HepG2 (cell line): ENCODE measurements at regions not wholly inside any gene's neighbourhood (a gene's known extent, or its start where the extent isn't known, plus 50 kb on each side); places are given as distances from the start of the nearest gene placed in this dataset.

ENCODE experiments used
- ATAC-seq: fragments of 200-7000 bp; cut with Tn5 transposase; 3 replicates; pipeline ENCODE4 v1.9.1; 2020; ENCODE audit warnings: mild to moderate bottlenecking, moderate library complexity
- BruUV-seq: library from RNA; stranded (reverse); fragments of 400-500 nt; replicated peaks from 2 replicates; lab custom pipeline; 2021; lab: Mats Ljungman, UMichigan
- CTCF ChIA-PET: fragments of 300-600 bp; formaldehyde crosslinking; extraction: SDS; loops from one replicate; lab custom pipeline; 2021; ENCODE audit warnings: low total read pairs, inconsistent platforms, low intra/inter-chr PET ratio; lab: Yijun Ruan, JAX
- POLR2A ChIA-PET: fragments of 350-600 bp; sonication (Branson Sonifier 250); formaldehyde crosslinking; loops from one replicate; lab custom pipeline; 2020; ENCODE audit warnings: antibody characterized with exemption, inconsistent platforms; lab: Yijun Ruan, JAX
- DNase-seq: peaks from one replicate; pipeline ENCODE4 v3.0.0-alpha.2; 2015; ENCODE audit warnings: low spot score
- FAIRE-seq: peaks from 3 replicates; lab custom pipeline; 2011; peaks lifted over from hg19 to GRCh38; lab: Jason Lieb, UNC
- H2AFZ ChIP-seq: one replicate; pipeline ENCODE4 v1.6.1; 2011; ENCODE audit warnings: low read length, inconsistent platforms
- H3K27ac ChIP-seq: fragments of 300-600 bp; 3 replicates; pipeline ENCODE4 v1.8.0; 2011; ENCODE audit warnings: mixed run types, mild to moderate bottlenecking, mixed read lengths, low read length, inconsistent platforms; ENCODE audit not compliant: insufficient read depth; ENCODE audit errors: extremely low read length
- H3K27me3 ChIP-seq, 2 experiments: fragments of 200-600 bp in 1 of 2; 2 replicates in 1 of 2; 3 replicates in 1 of 2; pipeline versions ENCODE4 v1.6.0 to v1.8.0; 2011; ENCODE audit warnings: low read length in 2 of 2, mild to moderate bottlenecking in 2 of 2, moderate library complexity in 2 of 2, inconsistent platforms in 1 of 2; ENCODE audit not compliant: insufficient read depth in 2 of 2, control insufficient read depth in 1 of 2
- H3K36me3 ChIP-seq, 2 experiments: fragments of 200-600 bp in 1 of 2; replicated peaks in 1 of 2; 2 replicates in 1 of 2; 3 replicates in 1 of 2; pipeline versions ENCODE4 v1.5.1 to v1.8.0; 2011; ENCODE audit warnings: low read length in 2 of 2, inconsistent platforms in 1 of 2; ENCODE audit not compliant: insufficient read depth in 2 of 2, control insufficient read depth in 1 of 2
- H3K4me1 ChIP-seq: 2 replicates; pipeline ENCODE4 v1.5.1; 2012; ENCODE audit warnings: low read length, inconsistent platforms; ENCODE audit not compliant: insufficient read depth
- H3K4me2 ChIP-seq: 2 replicates; pipeline ENCODE4 v1.6.0; 2011; ENCODE audit warnings: low read depth, low read length, inconsistent platforms
- H3K4me3 ChIP-seq, 3 experiments: fragments of 200-600 bp in 1 of 3; sonication (generic), shearing (Covaris generic) in 1 of 3; replicated peaks in 1 of 3; 2 replicates each; pipeline ENCODE4 v1.5.1; 2011 to 2016; ENCODE audit warnings: low read length in 3 of 3, inconsistent platforms in 2 of 3, low read depth in 2 of 3, mild to moderate bottlenecking in 2 of 3, control low read depth in 1 of 3, mixed read lengths in 1 of 3; ENCODE audit not compliant: insufficient read depth in 1 of 3
- H3K79me2 ChIP-seq: one replicate; pipeline ENCODE4 v1.6.1; 2011; ENCODE audit warnings: low read length, inconsistent platforms; ENCODE audit not compliant: insufficient read depth
- H3K9ac ChIP-seq: 2 replicates; pipeline ENCODE4 v1.6.0; 2011; ENCODE audit warnings: mild to moderate bottlenecking, low read depth, low read length, inconsistent platforms; ENCODE audit not compliant: insufficient read depth
- H3K9me3 ChIP-seq: 2 replicates; pipeline ENCODE4 v1.5.1; 2012; ENCODE audit warnings: mild to moderate bottlenecking, low read length
- H4K20me1 ChIP-seq: 2 replicates; pipeline ENCODE4 v1.6.0; 2011; ENCODE audit warnings: inconsistent platforms, mild to moderate bottlenecking, low read length, moderate library complexity; ENCODE audit not compliant: insufficient read depth
- CEBPB ChIP-seq: IDR thresholded peaks from 2 replicates; pipeline ENCODE4 v1.6.1; 2011; ENCODE audit warnings: low read depth, low read length, improper control_type of control experiment, borderline replicate concordance
- ESRRA ChIP-seq: sonication (generic); formaldehyde crosslinking; IDR thresholded peaks from 2 replicates; pipeline ENCODE4 v1.5.1; 2020; ENCODE audit warnings: mild to moderate bottlenecking, low read depth, missing genetic modification reagents
- HNF4A ChIP-seq: sonication (generic); formaldehyde crosslinking; IDR thresholded peaks from 2 replicates; pipeline ENCODE4 v1.4.0; 2020; ENCODE audit warnings: missing genetic modification reagents
- MLLT10 ChIP-seq: sonication (generic); formaldehyde crosslinking; IDR thresholded peaks from 2 replicates; pipeline ENCODE4 v1.4.0; 2020; ENCODE audit warnings: missing genetic modification reagents
- PHF8 ChIP-seq: sonication (generic); formaldehyde crosslinking; IDR thresholded peaks from 2 replicates; pipeline ENCODE4 v1.5.0; 2020; ENCODE audit warnings: missing genetic modification reagents
- SAP130 ChIP-seq: IDR thresholded peaks from 2 replicates; pipeline ENCODE4 v1.6.1; 2016; ENCODE audit warnings: low read depth
- SETDB1 ChIP-seq: sonication (generic); formaldehyde crosslinking; IDR thresholded peaks from 2 replicates; pipeline ENCODE4 v1.5.1; 2020; ENCODE audit warnings: missing genetic modification reagents, mild to moderate bottlenecking, borderline replicate concordance
- SP5 ChIP-seq: IDR thresholded peaks from 2 replicates; pipeline ENCODE4 v1.6.1; 2016; ENCODE audit warnings: low read depth, borderline replicate concordance
- ZNF709 ChIP-seq: sonication (generic); formaldehyde crosslinking; IDR thresholded peaks from 2 replicates; pipeline ENCODE4 v1.5.0; 2020; ENCODE audit warnings: mild to moderate bottlenecking, missing genetic modification reagents
- ZNF788 ChIP-seq: sonication (generic); formaldehyde crosslinking; IDR thresholded peaks from 2 replicates; pipeline ENCODE4 v1.5.0; 2020; ENCODE audit warnings: mild to moderate bottlenecking, missing genetic modification reagents, borderline replicate concordance
- WGBS: methylation state at CpG from one replicate; pipeline ENCODE4 v1.1.6; 2017; ENCODE audit warnings: low lambda C conversion rate; 5-methylcytosine and 5-hydroxymethylcytosine counted together
- in situ Hi-C: cut with HindIII; loops from 2 replicates; pipeline ENCODE4 v1.10.0; 2017; ENCODE audit warnings: low pct_unique_long_range_greater_than_20kb; ENCODE audit not compliant: extremely low pct_ligation_motif_present
- intact Hi-C: fragments of 100-400 bp; cut with micrococcal nuclease; formaldehyde crosslinking; loops from one replicate; pipeline ENCODE4 v1.10.0; 2022; ENCODE audit not compliant: unreplicated experiment
- TF ChIP-seq, protein P1 (sequence below), 2 experiments: sonication (generic) in 1 of 2; formaldehyde crosslinking in 1 of 2; IDR thresholded peaks; 2 replicates each; pipeline versions ENCODE4 v1.5.1 to v1.6.1; 2011 to 2020; ENCODE audit warnings: borderline replicate concordance in 1 of 2, low read depth in 1 of 2, low read length in 1 of 2, mild to moderate bottlenecking in 1 of 2, missing genetic modification reagents in 1 of 2, moderate library complexity in 1 of 2

DNA sequence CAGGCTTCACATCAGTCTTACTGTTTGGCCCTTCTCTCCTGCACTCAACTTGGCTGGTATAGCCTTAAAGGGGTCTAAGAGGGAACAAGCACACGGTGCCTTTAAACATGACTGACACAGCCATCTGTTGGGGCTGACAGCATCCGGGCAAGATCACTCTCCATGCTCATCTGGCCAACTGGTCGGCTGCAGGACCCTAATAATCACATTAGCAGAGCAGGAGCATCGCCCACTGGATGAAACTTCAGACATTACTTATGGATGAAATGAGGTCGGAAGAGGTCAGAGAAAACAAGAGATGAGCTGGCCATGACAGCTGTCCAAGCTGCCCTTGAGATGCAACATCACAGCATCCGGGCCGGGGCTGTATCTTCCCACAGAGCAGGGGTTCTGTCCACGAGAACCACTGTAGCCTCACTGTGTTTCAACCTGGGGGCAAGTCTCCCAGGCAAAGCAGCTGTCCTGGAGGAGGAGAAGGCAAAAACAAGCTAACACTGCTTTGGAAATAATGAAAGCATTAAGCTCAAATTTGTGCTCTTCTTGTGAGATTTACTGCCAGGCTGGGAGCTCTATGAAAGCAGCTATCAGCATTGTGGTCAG is 94.4 kb upstream of the TTC29 start (continued):
- no peak for TF ChIP-seq HNF4A (CRISPR knock-in tag)

DNA sequence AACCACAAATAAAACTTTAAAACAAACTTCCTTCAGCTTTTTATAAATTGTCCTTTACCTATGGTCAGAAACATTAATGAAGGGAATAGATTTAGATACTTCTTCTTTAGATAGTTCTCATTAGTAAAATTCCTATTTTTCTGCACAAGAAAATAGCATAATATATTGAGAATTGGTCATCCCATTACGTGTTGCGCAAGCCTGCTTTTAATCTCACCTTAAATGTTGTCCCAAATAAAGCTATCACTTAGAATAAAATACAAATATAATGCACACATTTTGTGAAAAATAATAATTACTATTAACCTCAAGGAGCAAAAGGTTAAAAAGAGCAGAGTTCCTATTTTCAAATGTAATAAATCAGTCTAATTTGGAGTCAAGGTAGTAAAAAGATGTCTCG is 95.2 kb upstream of the TTC29 start:
- H3K27me3 ChIP-seq = peaks cover 0 to 5% of the 10 kb centered on the region in 2 experiments; a peak in 1 of 5 replicates
- 45% methylated on average over 3 of the region's 3 CpGs for WGBS
- no peak for FAIRE-seq
- H3K36me3 ChIP-seq = no peaks in the 10 kb centered on the region
- H3K4me2 ChIP-seq = no peak overlapping the region
- intact Hi-C loops (no loop called here), in situ Hi-C loops (no loop called here)
- ChIA-PET POLR2A (no interaction called here), CTCF (no interaction called here)
- DNase-seq = no peak
- no peaks in the 10 kb centered on the region for H3K4me1 ChIP-seq
- H3K9me3 ChIP-seq = no peaks in the 10 kb centered on the region
- no peak overlapping the region for H3K4me3 ChIP-seq
- no peak for ATAC-seq
- H3K27ac ChIP-seq = no peak overlapping the region
- H3K9ac ChIP-seq = no peak overlapping the region
- no peaks in the 10 kb centered on the region for H4K20me1 ChIP-seq
- H2AFZ ChIP-seq = no peak overlapping the region
- no peaks in the 10 kb centered on the region for H3K79me2 ChIP-seq
- BruUV-seq = no TSS peak
- no peak for TF ChIP-seq ZNF788 (CRISPR knock-in tag)
- TF ChIP-seq CEBPB = peak; percentile 50; the same call in 1 of the 2 replicates

DNA sequence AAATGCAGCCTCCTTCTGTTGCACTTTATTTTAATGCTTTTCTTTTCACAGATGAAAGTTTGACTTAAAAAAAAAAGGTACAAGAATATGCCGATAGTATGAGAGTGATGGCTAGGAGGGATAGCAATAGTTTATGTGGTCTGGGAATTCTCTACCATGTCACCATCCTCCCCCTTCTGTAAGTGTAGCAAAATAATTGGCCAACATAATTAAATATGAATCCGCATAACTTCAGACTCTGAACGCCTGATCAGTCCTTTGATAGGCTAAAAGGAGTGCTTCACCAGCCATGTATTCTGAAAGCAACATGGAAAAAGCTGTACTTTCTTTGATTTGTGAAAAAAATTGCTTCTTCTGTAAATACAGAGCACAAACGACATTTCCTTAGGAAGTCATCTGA is 95.7 kb upstream of the TTC29 start:
- H3K27ac ChIP-seq = no peak overlapping the region
- ChIA-PET POLR2A (no interaction called here), CTCF (no interaction called here)
- no peak for ATAC-seq
- in situ Hi-C loops (no loop called here), intact Hi-C loops (no loop called here)
- no peaks in the 10 kb centered on the region for H3K9me3 ChIP-seq
- H3K4me2 ChIP-seq = no peak overlapping the region
- H3K79me2 ChIP-seq = no peaks in the 10 kb centered on the region
- WGBS = 49% methylated on average over 4 of the region's 4 CpGs
- H3K36me3 ChIP-seq = no peaks in the 10 kb centered on the region
- no peak for DNase-seq
- no peaks in the 10 kb centered on the region for H3K4me1 ChIP-seq
- peaks cover 0 to under 1% of the 10 kb centered on the region in 2 experiments; a peak in 1 of 5 replicates for H3K27me3 ChIP-seq
- BruUV-seq = no TSS peak
- no peak overlapping the region for H3K4me3 ChIP-seq
- FAIRE-seq = no peak
- no peak overlapping the region for H2AFZ ChIP-seq
- TF ChIP-seq, protein P1, sequence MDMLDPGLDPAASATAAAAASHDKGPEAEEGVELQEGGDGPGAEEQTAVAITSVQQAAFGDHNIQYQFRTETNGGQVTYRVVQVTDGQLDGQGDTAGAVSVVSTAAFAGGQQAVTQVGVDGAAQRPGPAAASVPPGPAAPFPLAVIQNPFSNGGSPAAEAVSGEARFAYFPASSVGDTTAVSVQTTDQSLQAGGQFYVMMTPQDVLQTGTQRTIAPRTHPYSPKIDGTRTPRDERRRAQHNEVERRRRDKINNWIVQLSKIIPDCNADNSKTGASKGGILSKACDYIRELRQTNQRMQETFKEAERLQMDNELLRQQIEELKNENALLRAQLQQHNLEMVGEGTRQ (IDR thresholded peaks at IDR 0.05; ENCODE audit: low read depth, low read length) = no peak
- TF ChIP-seq, protein P1 (CRISPR knock-in tag; IDR thresholded peaks at IDR 0.05; ENCODE audit: borderline replicate concordance) = no peak
- TF ChIP-seq MLLT10 = no peak
- TF ChIP-seq SP5 = no peak
- TF ChIP-seq SAP130 (CRISPR knock-in tag) = no peak
- no peak for TF ChIP-seq ESRRA (CRISPR knock-in tag)
- no peak for TF ChIP-seq SETDB1
- TF ChIP-seq ZNF709 = no peak
- no peak for TF ChIP-seq PHF8 (CRISPR knock-in tag)
- TF ChIP-seq, all 625 proteins: peak for 0
- no peaks in the 10 kb centered on the region for H4K20me1 ChIP-seq
- H3K9ac ChIP-seq = no peak overlapping the region
